GM12872 (cell line): ENCODE measurements at regions not wholly inside any gene's neighbourhood (a gene's known extent, or its start where the extent isn't known, plus 50 kb on each side); places are given as distances from the start of the nearest gene placed in this dataset.
A peak's percentile ranks its signal among the peaks of the same experiment; 100 is the strongest.

ENCODE experiments used
- TF ChIP-seq, protein P1 (sequence below): IDR thresholded peaks from 3 replicates; pipeline ENCODE4 v1.5.1; 2011; ENCODE audit warnings: low read depth, mild to moderate bottlenecking, low read length, moderate library complexity; ENCODE audit not compliant: insufficient read depth

DNA sequence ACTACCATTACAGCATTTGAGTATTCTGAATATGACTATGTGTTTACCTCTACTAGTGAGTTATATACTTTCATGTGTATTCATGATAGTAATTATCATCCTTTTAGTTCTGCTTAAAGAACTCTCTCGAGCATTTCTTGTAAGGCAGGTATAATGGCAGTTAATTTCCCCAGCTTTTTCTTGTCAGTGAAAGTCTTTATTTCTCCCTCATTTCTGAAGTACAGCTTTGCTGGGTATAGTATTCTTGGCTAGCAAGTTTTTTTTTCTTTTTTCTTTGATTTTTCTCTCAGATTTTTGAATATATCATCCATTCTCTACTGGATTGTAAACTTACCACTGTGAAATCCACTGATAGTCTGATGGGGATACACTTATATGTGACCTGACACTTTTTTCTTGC is 165.9 kb upstream of the ARHGAP5 start:
- TF ChIP-seq, protein P1, sequence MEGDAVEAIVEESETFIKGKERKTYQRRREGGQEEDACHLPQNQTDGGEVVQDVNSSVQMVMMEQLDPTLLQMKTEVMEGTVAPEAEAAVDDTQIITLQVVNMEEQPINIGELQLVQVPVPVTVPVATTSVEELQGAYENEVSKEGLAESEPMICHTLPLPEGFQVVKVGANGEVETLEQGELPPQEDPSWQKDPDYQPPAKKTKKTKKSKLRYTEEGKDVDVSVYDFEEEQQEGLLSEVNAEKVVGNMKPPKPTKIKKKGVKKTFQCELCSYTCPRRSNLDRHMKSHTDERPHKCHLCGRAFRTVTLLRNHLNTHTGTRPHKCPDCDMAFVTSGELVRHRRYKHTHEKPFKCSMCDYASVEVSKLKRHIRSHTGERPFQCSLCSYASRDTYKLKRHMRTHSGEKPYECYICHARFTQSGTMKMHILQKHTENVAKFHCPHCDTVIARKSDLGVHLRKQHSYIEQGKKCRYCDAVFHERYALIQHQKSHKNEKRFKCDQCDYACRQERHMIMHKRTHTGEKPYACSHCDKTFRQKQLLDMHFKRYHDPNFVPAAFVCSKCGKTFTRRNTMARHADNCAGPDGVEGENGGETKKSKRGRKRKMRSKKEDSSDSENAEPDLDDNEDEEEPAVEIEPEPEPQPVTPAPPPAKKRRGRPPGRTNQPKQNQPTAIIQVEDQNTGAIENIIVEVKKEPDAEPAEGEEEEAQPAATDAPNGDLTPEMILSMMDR, result no peak

DNA sequence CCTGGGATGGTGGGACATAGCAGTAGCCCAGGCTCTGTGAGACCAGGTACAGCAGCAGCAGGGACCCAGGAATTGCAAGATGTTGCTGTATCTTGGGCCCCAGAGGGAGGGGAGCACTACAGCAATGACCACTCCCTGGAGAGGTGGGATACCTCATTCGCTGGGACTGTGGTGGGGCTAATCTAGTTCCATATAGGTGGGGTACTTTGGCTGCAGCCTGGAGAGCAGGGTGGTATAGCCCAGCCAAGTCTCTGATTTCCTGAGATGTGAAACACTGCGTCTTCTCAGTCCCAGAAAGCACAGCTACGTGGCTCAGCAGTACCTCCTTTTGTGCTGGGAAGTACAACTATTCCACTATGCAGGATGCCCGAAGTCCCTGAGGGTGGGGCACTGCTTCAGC is 163.7 kb upstream of the ARHGAP5 start:
- TF ChIP-seq, protein P1, result no peak

DNA sequence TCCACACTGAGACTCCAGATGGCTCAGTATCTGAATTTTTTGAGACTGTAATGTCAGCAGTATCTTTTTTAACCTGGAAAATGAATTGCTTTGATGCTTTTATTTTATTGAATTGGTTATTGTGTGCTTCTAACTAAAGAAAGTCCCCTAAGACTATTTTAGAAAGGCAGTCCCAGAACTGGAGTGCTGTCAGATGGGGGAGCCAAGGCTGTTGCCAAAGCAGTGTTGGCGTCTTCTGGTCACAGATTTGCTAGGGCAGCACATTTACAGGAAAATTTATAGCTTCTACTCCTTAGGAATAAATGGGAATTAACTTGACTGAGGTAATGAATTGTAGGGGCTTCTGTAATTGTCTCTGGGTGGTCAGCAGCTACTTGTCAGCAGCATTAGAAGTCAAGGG is 157.1 kb upstream of the ARHGAP5 start:
- TF ChIP-seq, protein P1, result no peak

DNA sequence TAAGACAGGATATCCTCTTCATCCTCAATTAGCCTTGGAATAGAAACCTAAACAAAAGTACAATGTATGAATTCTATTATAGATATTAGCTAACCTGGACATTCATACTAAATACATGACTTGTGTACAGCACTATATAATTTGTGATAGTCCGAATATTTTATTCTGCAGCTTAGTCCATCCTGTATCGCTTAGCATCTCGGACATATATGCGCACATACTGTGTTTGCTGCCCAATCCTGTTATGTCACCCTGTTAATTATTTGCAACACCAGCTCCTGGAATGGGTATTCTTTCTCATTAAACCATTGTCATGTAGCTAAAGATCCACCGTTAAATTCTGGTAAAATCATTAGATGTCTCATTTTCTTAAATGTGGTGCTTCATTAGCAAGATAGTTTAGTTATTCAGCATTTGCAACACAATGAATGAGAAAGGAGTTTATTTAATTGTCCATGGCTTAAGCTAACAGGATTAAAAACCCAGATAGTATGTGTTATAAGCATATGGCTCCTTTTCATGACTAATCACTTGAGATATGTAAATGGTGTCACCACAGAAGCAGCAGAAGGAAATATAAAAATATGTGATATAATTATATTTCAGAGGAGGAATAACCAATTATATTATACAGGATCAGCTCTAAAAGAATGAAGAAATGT is 156.0 kb upstream of the ARHGAP5 start:
- TF ChIP-seq, protein P1, result no peak

DNA sequence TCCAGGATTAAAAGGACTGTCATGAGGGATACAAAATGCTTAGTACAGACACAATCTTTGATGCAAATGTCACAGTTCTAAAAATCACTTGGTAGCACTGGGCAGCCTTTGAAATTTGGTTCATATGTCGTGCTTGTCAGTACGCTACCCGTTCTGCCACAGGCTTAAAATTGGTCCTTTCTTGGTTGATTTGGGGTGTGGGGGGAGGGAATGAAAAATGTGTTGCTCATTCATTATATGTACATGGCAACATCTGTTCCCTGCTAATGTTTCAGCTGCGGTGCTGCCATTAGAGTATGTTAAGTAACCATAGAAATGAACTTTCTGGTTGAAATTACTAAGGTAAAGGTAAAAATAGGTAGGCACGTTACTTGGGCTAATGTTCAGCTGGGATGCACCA is 155.4 kb upstream of the ARHGAP5 start:
- TF ChIP-seq, protein P1, result no peak

DNA sequence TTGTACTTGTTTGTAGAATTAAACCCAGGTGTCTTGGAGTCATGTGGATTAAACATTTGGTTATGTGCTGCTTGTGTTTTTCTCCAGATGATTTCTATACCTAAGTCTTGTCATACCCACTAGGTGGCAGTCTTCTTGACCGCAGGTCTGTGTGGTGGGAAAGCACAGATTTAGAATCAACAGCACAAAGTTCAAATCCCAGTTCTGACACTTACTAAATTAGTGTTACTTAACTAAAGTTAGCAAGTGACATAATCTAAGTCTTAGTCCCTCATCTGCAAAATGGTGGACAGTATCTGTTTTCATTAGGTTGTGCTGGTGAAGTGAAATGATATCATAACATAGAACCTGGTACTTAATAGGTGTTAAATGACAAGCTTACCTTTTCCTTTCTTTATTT is 151.0 kb upstream of the ARHGAP5 start:
- TF ChIP-seq, protein P1, result peak; percentile 67

DNA sequence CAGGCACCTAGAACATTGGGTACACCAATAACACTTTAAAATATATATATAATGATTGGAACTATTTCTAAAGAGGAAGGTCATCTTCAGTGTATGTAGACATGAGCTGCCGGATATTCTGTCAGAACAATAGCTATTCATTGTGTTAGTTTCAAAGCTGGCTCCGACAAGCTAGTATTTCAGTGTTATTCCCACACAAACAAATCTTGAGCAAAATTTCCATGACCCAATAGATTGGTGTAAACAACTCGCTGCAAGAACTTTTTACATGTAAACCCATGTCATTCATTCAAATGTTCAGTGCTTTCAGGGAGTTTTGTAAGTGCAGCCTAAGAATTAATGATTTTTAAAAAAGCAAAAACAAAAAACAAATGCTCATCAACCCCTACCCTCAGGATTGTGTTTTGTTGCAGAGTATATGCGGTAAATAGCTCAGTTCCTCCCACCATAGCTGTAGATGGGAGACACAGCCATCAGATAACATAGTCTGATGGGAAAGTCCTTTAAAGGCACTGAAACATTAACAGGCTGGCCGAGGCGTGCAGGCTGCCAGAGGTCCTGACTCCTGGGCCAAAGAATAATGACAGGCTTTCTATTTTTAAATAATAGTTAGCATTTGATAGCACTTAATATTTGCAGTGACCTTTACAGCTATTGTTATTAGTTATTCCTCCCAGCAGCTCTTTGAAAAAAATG is 150.3 kb upstream of the ARHGAP5 start:
- TF ChIP-seq, protein P1, result no peak
